Gastrocnemius medialis (tissue), 4 donors: ENCODE measurements at regions not wholly inside any gene's neighbourhood (a gene's known extent, or its start where the extent isn't known, plus 50 kb on each side); places are given as distances from the start of the nearest gene placed in this dataset.

Experiments used
- POLR2A ChIP-seq, 2 donors: fragments of 450-650 bp; IDR thresholded peaks; one replicate each; pipeline ENCODE4 v1.6.1; 2017; ENCODE audit warnings: antibody characterized with exemption in 2 of 2, mild to moderate bottlenecking in 2 of 2, moderate library complexity in 2 of 2
- TF ChIP-seq, protein P1 (sequence below), 5 experiments: fragments of 450-650 bp in 3 of 5; fragments of 200-600 bp in 2 of 5; sonication (generic) in 2 of 5; IDR thresholded peaks in 4 of 5; conservative IDR thresholded peaks in 1 of 5; 1 replicate in 4 of 5; 2 replicates in 1 of 5; pipeline ENCODE4 v1.5.1; 2016 to 2019; ENCODE audit warnings: antibody characterized with exemption in 5 of 5, mild to moderate bottlenecking in 3 of 5, moderate library complexity in 3 of 5

DNA sequence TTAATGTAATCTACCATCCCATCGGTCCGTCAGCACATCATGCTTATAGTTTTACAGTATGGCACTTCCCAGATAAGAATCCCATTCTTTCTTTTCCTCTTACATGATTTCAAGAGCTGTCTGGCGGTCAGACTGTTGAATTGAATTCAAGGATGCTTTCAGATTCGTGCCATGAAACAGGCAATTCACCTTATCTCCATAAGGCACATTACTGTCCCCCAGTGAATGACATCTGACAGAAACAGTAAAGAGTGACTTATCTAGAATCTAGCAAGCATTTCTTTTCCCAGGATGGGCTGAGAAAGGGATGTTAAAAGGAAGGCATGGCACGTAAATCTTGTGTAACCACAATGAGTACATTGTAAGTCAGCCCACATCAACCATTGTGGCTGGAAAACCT, 61.1 kb upstream of the SEM1 start:
- TF ChIP-seq, protein P1, sequence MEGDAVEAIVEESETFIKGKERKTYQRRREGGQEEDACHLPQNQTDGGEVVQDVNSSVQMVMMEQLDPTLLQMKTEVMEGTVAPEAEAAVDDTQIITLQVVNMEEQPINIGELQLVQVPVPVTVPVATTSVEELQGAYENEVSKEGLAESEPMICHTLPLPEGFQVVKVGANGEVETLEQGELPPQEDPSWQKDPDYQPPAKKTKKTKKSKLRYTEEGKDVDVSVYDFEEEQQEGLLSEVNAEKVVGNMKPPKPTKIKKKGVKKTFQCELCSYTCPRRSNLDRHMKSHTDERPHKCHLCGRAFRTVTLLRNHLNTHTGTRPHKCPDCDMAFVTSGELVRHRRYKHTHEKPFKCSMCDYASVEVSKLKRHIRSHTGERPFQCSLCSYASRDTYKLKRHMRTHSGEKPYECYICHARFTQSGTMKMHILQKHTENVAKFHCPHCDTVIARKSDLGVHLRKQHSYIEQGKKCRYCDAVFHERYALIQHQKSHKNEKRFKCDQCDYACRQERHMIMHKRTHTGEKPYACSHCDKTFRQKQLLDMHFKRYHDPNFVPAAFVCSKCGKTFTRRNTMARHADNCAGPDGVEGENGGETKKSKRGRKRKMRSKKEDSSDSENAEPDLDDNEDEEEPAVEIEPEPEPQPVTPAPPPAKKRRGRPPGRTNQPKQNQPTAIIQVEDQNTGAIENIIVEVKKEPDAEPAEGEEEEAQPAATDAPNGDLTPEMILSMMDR (IDR thresholded peaks at IDR 0.05 in 4 of 5, conservative IDR thresholded peaks at IDR 0.05 in 1 of 5), result no peak
- TF ChIP-seq POLR2A (IDR thresholded peaks at IDR 0.05), result no peak
